Fibroblast of pulmonary artery (primary cell): ENCODE measurements at regions not wholly inside any gene's neighbourhood (a gene's known extent, or its start where the extent isn't known, plus 50 kb on each side); places are given as distances from the start of the nearest gene placed in this dataset.

Experiments
- DNase-seq: peaks from one replicate; pipeline ENCODE4 v3.0.0-alpha.2; 2010; ENCODE audit warnings: low read depth
- H3K4me3 ChIP-seq: replicated peaks from 2 replicates; pipeline ENCODE4 v1.5.1; 2011; ENCODE audit warnings: low read depth, mild to moderate bottlenecking, control low read depth, low read length, moderate library complexity
- TF ChIP-seq, protein P1 (sequence below): IDR thresholded peaks from 2 replicates; pipeline ENCODE4 v1.5.1; 2011; ENCODE audit warnings: mild to moderate bottlenecking, control low read depth, low read length, inconsistent platforms; ENCODE audit errors: missing control alignments

DNA sequence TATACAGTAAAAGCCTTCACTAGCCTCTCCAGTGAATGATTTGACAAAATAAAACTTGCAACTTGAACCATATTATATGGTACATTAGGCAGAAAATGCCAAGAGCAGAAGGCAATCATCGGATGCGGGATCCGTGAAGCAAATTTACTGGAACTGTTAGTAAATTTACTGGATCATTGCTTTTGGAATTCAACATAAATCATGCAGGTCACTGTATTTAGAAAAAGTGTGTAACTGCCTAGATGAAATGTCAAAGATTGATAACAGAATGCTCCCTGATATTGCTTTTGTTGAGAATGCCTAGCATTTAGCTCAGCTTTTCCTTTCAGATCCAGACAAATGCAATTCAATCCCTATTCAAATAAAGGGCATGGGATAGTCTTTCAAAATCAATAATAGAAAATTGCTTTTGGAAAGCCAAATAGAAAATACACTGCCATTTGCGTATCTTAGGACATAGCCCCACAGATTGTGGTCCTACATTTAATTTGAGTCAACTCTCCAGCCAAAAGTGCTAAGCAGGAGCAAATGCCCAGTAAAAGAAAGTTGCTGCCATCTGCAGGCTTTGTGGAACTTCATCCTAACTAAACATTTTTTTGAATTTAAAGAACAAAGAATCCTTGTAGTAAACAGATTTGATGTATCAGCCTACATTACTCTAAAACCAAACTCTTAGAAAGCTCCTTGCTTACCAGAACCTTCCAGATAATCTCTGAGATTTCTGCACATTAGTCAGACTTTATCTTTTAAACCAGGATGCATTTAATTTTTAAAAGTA, 109.5 kb upstream of the HSF2 start:
- DNase-seq: peak; percentile 14
- no peak overlapping the region for H3K4me3 ChIP-seq
- TF ChIP-seq, protein P1, sequence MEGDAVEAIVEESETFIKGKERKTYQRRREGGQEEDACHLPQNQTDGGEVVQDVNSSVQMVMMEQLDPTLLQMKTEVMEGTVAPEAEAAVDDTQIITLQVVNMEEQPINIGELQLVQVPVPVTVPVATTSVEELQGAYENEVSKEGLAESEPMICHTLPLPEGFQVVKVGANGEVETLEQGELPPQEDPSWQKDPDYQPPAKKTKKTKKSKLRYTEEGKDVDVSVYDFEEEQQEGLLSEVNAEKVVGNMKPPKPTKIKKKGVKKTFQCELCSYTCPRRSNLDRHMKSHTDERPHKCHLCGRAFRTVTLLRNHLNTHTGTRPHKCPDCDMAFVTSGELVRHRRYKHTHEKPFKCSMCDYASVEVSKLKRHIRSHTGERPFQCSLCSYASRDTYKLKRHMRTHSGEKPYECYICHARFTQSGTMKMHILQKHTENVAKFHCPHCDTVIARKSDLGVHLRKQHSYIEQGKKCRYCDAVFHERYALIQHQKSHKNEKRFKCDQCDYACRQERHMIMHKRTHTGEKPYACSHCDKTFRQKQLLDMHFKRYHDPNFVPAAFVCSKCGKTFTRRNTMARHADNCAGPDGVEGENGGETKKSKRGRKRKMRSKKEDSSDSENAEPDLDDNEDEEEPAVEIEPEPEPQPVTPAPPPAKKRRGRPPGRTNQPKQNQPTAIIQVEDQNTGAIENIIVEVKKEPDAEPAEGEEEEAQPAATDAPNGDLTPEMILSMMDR: peak; percentile 2

DNA sequence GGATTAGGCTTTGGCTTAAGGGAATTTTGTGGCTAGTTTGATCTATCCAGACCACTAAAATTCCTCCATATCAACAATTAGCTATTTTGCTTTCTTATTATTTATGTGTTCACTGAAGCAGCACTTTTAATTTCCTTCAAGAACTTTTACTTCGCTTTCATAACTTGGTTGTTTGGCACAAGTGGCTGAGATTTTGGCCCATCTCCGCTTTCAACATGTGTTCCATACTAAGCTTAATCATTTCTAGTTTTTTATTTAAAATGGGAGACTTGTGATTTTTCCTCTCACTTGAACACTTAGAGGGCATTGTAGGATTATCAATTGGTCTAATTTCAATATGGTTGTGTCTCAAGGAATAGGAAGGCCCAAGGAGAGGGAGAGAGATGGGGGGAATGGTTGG, 102.4 kb upstream of the HSF2 start:
- TF ChIP-seq, protein P1: no peak
- no peak overlapping the region for H3K4me3 ChIP-seq
- no peak for DNase-seq

GRCh38 chr6:122302067-122302466, 97.4 kb upstream of the HSF2 start:
- DNase-seq: no peak
- TF ChIP-seq, protein P1: no peak
- no peak overlapping the region for H3K4me3 ChIP-seq

DNA sequence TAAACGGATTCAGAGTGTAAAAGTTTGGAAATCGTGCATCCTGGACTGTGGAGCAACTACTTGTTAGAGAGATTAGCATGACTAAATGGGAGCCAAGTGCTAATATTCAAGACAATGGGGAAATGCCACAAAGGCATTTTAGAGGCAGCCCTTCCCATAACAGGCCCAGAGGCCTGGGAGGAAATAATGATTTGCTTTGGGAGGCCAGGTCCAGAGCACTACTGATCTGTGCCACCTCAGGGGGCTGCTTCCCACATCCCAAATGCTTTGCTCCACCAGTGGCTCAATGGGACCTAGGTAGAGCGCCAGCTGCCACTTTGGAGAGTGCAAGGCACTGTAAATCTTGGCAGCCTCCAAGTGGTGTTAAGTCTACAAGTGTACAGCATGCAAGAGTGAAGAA, 91.9 kb upstream of the HSF2 start:
- DNase-seq: no peak
- no peak overlapping the region for H3K4me3 ChIP-seq
- TF ChIP-seq, protein P1: no peak

DNA sequence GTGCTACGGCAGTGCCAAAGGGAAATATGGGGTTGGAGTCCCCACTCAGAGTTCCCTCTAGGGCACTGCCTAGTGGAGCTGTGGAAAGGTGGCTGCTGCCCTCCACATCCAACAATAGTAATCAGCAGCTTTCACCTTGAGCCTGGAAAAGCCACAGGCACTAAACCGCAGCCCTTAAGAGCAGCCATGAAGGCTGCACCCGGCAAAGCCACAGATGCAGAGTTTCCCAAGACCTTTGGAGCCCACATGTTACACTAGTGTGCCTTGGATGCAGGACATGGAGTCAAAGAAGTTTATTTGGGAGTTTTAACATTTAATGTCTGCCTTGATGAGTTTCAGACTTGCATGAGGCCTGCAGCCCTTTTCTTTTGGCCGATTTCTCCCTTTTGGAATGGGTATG, 91.4 kb upstream of the HSF2 start:
- H3K4me3 ChIP-seq: no peak overlapping the region
- no peak for DNase-seq
- TF ChIP-seq, protein P1: no peak

DNA sequence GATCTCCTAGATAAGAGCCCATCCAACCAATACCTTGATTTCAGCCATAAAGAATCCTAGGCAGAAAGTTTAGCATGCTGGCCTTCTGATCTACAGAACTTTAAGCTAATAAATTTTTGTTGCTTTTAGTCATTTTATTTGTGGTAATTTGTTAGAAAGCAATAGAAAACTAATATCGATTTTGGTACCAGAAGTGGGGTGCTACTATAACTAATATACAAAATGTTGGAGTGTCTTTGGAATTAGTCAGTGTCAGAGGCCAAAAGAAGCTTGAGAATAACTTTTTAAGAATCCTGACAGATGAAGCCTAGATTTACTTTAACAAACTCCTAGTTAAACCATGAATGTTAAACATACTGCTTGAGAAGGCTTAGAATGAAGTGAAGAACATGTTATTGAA, 83.6 kb upstream of the HSF2 start:
- H3K4me3 ChIP-seq: no peak overlapping the region
- no peak for DNase-seq
- TF ChIP-seq, protein P1: no peak

DNA sequence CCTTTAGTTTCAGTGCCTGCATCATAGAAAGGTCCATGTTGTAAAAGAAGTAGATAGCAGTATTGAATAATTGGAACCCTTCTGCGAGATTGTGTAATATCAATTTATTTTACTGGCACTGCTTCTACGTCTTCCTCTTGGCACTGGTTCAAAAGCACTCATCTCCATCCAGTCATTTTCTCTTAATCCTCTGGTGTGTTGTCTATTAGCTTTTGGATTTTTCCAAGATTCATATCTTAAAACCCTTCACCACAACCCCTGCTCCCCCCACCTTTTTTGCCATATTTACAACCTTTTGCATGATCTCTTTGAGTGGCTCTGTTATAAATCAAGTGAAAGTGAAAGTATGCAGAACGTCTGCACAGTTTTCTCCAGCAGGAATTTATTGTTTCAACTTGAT, 76.6 kb upstream of the HSF2 start:
- DNase-seq: peak; percentile 39
- TF ChIP-seq, protein P1: no peak
- H3K4me3 ChIP-seq: peak overlapping the region; percentile 59
